ENCODE measurements at regions not wholly inside any gene's neighbourhood (a gene's known extent, or its start where the extent isn't known, plus 50 kb on each side); places are given as distances from the start of the nearest gene placed in this dataset.

GRCh38 chr3:177554895-177555759 is 357.8 kb upstream of the TBL1XR1 start:
- ATAC-seq (peak; percentile 88), DNase-seq (ENCODE audit: low spot score) (no peak)
- no peak overlapping the region for H3K4me3 Mint-ChIP-seq
- peak overlapping the region; percentile 90 for H3K27ac Mint-ChIP-seq
- H3K36me3 Mint-ChIP-seq = 0 out of 2 replicates have a peak, but pooled peaks cover 2% of the 10 kb centered on the region
- ChIA-PET CTCF (no interaction called here), POLR2A (interaction anchor here (0.6 kb wide), 1 partner anchor 253 kb away, joined by 4 read pairs; no protein-coding TSS in a partner anchor)
- H3K27me3 Mint-ChIP-seq (ENCODE audit: low read depth) = no peaks in the 10 kb centered on the region
- peaks cover 51% of the 10 kb centered on the region for H3K4me1 Mint-ChIP-seq
- TF ChIP-seq ZNF423 (CRISPR knock-in tag; IDR thresholded peaks at IDR 0.05) (peak; percentile 73), JAZF1 (CRISPR knock-in tag; IDR thresholded peaks at IDR 0.05) (no peak)
- H3K9me3 Mint-ChIP-seq = peaks cover 5% of the 10 kb centered on the region; the same call in 1 of the 2 replicates

- no peaks in the 10 kb centered on the region for H3K27me3 Mint-ChIP-seq (ENCODE audit: low read depth)
- H3K4me1 Mint-ChIP-seq = peaks cover 55% of the 10 kb centered on the region
- H3K4me3 Mint-ChIP-seq = no peak overlapping the region
- ChIA-PET CTCF (no interaction called here), POLR2A (no interaction called here)
- TF ChIP-seq NFATC4 (CRISPR knock-in tag; IDR thresholded peaks at IDR 0.05) (no peak), RELA (CRISPR knock-in tag; IDR thresholded peaks at IDR 0.05; ENCODE audit: borderline replicate concordance) (no peak), MYBL2 (CRISPR knock-in tag; IDR thresholded peaks at IDR 0.05) (no peak), GABPB1 (CRISPR knock-in tag; IDR thresholded peaks at IDR 0.05) (no peak), ZNF396 (CRISPR knock-in tag; IDR thresholded peaks at IDR 0.05; ENCODE audit: borderline replicate concordance) (no peak), PRRX2 (CRISPR knock-in tag; IDR thresholded peaks at IDR 0.05) (no peak), OVOL2 (CRISPR knock-in tag; IDR thresholded peaks at IDR 0.05; ENCODE audit: borderline replicate concordance) (no peak), ZNF423 (CRISPR knock-in tag; IDR thresholded peaks at IDR 0.05) (no peak), CREB1 (CRISPR knock-in tag; IDR thresholded peaks at IDR 0.05) (no peak), ZNF512 (CRISPR knock-in tag; IDR thresholded peaks at IDR 0.05; ENCODE audit: borderline replicate concordance) (no peak), GTF2I (CRISPR knock-in tag; conservative IDR thresholded peaks at IDR 0.05) (no peak)
- TF ChIP-seq, protein P1, sequence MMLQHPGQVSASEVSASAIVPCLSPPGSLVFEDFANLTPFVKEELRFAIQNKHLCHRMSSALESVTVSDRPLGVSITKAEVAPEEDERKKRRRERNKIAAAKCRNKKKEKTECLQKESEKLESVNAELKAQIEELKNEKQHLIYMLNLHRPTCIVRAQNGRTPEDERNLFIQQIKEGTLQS (CRISPR knock-in tag; conservative IDR thresholded peaks at IDR 0.05) = no peak
- TF ChIP-seq, protein P2, sequence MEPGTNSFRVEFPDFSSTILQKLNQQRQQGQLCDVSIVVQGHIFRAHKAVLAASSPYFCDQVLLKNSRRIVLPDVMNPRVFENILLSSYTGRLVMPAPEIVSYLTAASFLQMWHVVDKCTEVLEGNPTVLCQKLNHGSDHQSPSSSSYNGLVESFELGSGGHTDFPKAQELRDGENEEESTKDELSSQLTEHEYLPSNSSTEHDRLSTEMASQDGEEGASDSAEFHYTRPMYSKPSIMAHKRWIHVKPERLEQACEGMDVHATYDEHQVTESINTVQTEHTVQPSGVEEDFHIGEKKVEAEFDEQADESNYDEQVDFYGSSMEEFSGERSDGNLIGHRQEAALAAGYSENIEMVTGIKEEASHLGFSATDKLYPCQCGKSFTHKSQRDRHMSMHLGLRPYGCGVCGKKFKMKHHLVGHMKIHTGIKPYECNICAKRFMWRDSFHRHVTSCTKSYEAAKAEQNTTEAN (CRISPR knock-in tag; IDR thresholded peaks at IDR 0.05) = no peak
- TF ChIP-seq, protein P3, sequence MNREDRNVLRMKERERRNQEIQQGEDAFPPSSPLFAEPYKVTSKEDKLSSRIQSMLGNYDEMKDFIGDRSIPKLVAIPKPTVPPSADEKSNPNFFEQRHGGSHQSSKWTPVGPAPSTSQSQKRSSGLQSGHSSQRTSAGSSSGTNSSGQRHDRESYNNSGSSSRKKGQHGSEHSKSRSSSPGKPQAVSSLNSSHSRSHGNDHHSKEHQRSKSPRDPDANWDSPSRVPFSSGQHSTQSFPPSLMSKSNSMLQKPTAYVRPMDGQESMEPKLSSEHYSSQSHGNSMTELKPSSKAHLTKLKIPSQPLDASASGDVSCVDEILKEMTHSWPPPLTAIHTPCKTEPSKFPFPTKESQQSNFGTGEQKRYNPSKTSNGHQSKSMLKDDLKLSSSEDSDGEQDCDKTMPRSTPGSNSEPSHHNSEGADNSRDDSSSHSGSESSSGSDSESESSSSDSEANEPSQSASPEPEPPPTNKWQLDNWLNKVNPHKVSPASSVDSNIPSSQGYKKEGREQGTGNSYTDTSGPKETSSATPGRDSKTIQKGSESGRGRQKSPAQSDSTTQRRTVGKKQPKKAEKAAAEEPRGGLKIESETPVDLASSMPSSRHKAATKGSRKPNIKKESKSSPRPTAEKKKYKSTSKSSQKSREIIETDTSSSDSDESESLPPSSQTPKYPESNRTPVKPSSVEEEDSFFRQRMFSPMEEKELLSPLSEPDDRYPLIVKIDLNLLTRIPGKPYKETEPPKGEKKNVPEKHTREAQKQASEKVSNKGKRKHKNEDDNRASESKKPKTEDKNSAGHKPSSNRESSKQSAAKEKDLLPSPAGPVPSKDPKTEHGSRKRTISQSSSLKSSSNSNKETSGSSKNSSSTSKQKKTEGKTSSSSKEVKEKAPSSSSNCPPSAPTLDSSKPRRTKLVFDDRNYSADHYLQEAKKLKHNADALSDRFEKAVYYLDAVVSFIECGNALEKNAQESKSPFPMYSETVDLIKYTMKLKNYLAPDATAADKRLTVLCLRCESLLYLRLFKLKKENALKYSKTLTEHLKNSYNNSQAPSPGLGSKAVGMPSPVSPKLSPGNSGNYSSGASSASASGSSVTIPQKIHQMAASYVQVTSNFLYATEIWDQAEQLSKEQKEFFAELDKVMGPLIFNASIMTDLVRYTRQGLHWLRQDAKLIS (CRISPR knock-in tag; IDR thresholded peaks at IDR 0.05; ENCODE audit: borderline replicate concordance) = no peak
- TF ChIP-seq, protein P4, sequence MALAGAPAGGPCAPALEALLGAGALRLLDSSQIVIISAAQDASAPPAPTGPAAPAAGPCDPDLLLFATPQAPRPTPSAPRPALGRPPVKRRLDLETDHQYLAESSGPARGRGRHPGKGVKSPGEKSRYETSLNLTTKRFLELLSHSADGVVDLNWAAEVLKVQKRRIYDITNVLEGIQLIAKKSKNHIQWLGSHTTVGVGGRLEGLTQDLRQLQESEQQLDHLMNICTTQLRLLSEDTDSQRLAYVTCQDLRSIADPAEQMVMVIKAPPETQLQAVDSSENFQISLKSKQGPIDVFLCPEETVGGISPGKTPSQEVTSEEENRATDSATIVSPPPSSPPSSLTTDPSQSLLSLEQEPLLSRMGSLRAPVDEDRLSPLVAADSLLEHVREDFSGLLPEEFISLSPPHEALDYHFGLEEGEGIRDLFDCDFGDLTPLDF (CRISPR knock-in tag; IDR thresholded peaks at IDR 0.05) = no peak
- peaks cover 5% of the 10 kb centered on the region; the same call in 1 of the 2 replicates for H3K9me3 Mint-ChIP-seq
- DNase-seq (ENCODE audit: low spot score) (no peak), ATAC-seq (no peak)
- no peak overlapping the region for H3K27ac Mint-ChIP-seq
- H3K36me3 Mint-ChIP-seq = 0 out of 2 replicates have a peak, but pooled peaks cover 2% of the 10 kb centered on the region
Observed at GRCh38 chr3:177557548-177557947, 360.3 kb upstream of the TBL1XR1 start.
